Endodermal cell (in vitro differentiated cells): ENCODE measurements at regions not wholly inside any gene's neighbourhood (a gene's known extent, or its start where the extent isn't known, plus 50 kb on each side); places are given as distances from the start of the nearest gene placed in this dataset.

Source experiments
- DNase-seq: peaks from one replicate; pipeline ENCODE4 v3.0.0-alpha.2; 2017
- H3K27ac ChIP-seq: 2 replicates; pipeline ENCODE4 v1.5.1; 2013; ENCODE audit warnings: mild to moderate bottlenecking, low read depth, low read length, moderate library complexity
- H3K27me3 ChIP-seq: 2 replicates; pipeline ENCODE4 v1.6.1; 2013; ENCODE audit warnings: mild to moderate bottlenecking, low read length, moderate library complexity; ENCODE audit not compliant: insufficient read depth, control insufficient read depth, poor library complexity, severe bottlenecking
- H3K36me3 ChIP-seq: 2 replicates; pipeline ENCODE4 v1.7.0; 2013; ENCODE audit warnings: mild to moderate bottlenecking, low read length, moderate library complexity; ENCODE audit not compliant: control insufficient read depth, insufficient read depth
- H3K4me1 ChIP-seq: one replicate; pipeline ENCODE4 v1.7.0; 2013; ENCODE audit warnings: low read length; ENCODE audit not compliant: control insufficient read depth, insufficient read depth
- H3K4me3 ChIP-seq: 2 replicates; pipeline ENCODE4 v1.5.1; 2013; ENCODE audit warnings: mild to moderate bottlenecking, low read length, moderate library complexity
- H3K9ac ChIP-seq: 2 replicates; pipeline ENCODE4 v1.6.1; 2013; ENCODE audit warnings: mild to moderate bottlenecking, low read length, moderate library complexity; ENCODE audit not compliant: poor library complexity, severe bottlenecking; ENCODE audit errors: extremely low read depth
- H3K9me3 ChIP-seq: 2 replicates; pipeline ENCODE4 v1.6.1; 2013; ENCODE audit warnings: mild to moderate bottlenecking, low read length, moderate library complexity; ENCODE audit not compliant: control insufficient read depth
- H3K27ac Mint-ChIP-seq: 2 replicates; pipeline ENCODE4 v1.8.0; 2020; ENCODE audit warnings: mixed read lengths
- H3K27me3 Mint-ChIP-seq: 2 replicates; pipeline ENCODE4 v1.8.0; 2021; ENCODE audit warnings: mild to moderate bottlenecking, mixed read lengths; ENCODE audit not compliant: insufficient read depth
- H3K36me3 Mint-ChIP-seq: 2 replicates; pipeline ENCODE4 v1.8.0; 2020; ENCODE audit warnings: low read depth, mixed read lengths
- H3K4me1 Mint-ChIP-seq: 2 replicates; pipeline ENCODE4 v1.8.0; 2020; ENCODE audit warnings: mixed read lengths
- H3K4me3 Mint-ChIP-seq: 2 replicates; pipeline ENCODE4 v1.8.0; 2020; ENCODE audit warnings: mild to moderate bottlenecking, moderate library complexity, mixed read lengths
- H3K9me3 Mint-ChIP-seq: 2 replicates; pipeline ENCODE4 v1.8.0; 2020; ENCODE audit warnings: mild to moderate bottlenecking, mixed read lengths
- whole genome bisulfite sequencing, 2 experiments: methylation state at CpG; one replicate each; pipeline versions ENCODE4 v1.1.5 to v1.1.7; 2013; ENCODE audit warnings: missing lambda C conversion rate in 2 of 2, mixed read lengths in 1 of 2; ENCODE audit not compliant: insufficient coverage in 1 of 2, insufficient read length in 1 of 2; 5-methylcytosine and 5-hydroxymethylcytosine counted together
- TF ChIP-seq, protein P1 (sequence below): fragments of 200-600 bp; sonication (generic); conservative IDR thresholded peaks from 2 replicates; pipeline ENCODE4 v1.5.0; 2021; ENCODE audit warnings: antibody characterized with exemption, mild to moderate bottlenecking

DNA sequence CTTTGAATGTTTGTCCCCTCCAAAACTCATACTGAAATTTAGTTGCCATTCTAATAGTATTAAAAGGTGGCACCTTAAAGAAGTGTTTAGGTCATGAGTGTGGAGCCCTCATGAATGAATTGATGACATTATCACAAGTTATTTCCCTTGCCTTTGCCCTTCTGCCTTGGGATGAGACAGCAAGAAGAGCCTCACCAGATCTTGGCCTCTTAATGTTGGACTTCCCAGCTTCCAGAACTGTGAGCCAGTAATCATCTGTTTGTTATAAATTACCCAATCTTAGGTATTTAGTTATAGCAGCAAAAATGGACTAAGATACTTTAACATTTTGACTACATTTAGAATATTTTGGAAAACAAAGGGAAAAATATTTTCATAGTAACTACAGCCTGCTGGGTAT, 371.0 kb downstream of the JRKL start:
- no peak overlapping the region for H3K4me3 ChIP-seq
- no peaks in the 10 kb centered on the region for H3K36me3 ChIP-seq
- H3K4me3 Mint-ChIP-seq = no peak overlapping the region
- no peak overlapping the region for H3K27ac Mint-ChIP-seq
- no peak overlapping the region for H3K27ac ChIP-seq
- no peaks in the 10 kb centered on the region for H3K9me3 ChIP-seq
- DNase-seq = no peak
- H3K27me3 Mint-ChIP-seq = no peaks in the 10 kb centered on the region
- peaks cover 4% of the 10 kb centered on the region for H3K4me1 Mint-ChIP-seq
- H3K36me3 Mint-ChIP-seq = no peaks in the 10 kb centered on the region
- H3K9ac ChIP-seq = no peak overlapping the region
- H3K4me1 ChIP-seq = no peaks in the 10 kb centered on the region
- H3K9me3 Mint-ChIP-seq = no peaks in the 10 kb centered on the region
- H3K27me3 ChIP-seq = no peaks in the 10 kb centered on the region
- TF ChIP-seq, protein P1, sequence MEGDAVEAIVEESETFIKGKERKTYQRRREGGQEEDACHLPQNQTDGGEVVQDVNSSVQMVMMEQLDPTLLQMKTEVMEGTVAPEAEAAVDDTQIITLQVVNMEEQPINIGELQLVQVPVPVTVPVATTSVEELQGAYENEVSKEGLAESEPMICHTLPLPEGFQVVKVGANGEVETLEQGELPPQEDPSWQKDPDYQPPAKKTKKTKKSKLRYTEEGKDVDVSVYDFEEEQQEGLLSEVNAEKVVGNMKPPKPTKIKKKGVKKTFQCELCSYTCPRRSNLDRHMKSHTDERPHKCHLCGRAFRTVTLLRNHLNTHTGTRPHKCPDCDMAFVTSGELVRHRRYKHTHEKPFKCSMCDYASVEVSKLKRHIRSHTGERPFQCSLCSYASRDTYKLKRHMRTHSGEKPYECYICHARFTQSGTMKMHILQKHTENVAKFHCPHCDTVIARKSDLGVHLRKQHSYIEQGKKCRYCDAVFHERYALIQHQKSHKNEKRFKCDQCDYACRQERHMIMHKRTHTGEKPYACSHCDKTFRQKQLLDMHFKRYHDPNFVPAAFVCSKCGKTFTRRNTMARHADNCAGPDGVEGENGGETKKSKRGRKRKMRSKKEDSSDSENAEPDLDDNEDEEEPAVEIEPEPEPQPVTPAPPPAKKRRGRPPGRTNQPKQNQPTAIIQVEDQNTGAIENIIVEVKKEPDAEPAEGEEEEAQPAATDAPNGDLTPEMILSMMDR = no peak

DNA sequence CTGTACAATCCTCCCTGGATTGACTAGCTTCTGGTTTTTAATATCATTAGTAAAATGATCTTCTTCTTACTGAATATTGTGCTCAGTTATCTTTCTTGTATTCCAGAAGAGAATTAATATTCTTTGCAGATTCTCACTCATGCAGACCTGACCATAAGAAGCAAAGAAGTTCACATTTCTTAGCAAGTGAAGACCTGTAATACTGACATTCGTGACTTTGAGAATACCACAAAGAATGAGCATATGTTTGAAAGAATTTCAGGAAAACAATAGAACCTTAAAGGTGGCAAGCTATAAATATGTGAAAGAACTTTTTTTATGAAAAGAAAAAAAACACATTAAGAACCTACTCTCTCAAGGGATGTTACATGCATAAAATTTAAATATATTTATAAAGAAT, 371.6 kb downstream of the JRKL start:
- Histone ChIP-seq H3K36me3 (no peaks in the 10 kb centered on the region), H3K27ac (no peak overlapping the region), H3K27me3 (no peaks in the 10 kb centered on the region), H3K9ac (no peak overlapping the region), H3K4me1 (no peaks in the 10 kb centered on the region), H3K9me3 (no peaks in the 10 kb centered on the region), H3K4me3 (no peak overlapping the region)
- Mint-ChIP-seq H3K27ac (no peak overlapping the region), H3K27me3 (no peaks in the 10 kb centered on the region), H3K4me3 (no peak overlapping the region), H3K4me1 (peaks cover 4% of the 10 kb centered on the region), H3K36me3 (peaks cover 2% of the 10 kb centered on the region), H3K9me3 (peaks cover 2% of the 10 kb centered on the region)
- TF ChIP-seq, protein P1 = no peak
- DNase-seq = no peak
- 94% methylated on average over 1 of the region's 1 CpG; no CpG with 5 or more reads in 1 of the 2 experiments for WGBS, 2 experiments

DNA sequence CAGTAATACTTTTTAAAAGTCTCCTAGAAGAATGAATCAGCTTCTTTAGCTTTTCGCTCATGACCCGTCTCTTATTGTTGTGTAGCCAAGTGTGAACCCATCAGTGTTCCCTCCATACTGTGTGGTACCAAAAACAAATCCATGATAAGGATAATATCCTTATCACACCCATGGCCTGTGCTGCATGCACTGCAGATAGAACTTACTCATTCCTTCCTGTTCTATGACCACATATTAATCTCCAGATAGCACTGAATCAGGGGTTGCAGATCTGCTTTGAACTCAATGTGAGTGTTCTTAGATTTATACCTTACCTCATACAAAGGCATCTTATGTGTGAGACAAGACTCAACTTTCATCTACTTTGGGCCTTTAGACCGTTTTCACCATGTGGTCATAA, 373.4 kb downstream of the JRKL start:
- no peak overlapping the region for H3K27ac ChIP-seq
- H3K4me3 ChIP-seq = no peak overlapping the region
- H3K9me3 Mint-ChIP-seq = peaks cover 6% of the 10 kb centered on the region
- H3K36me3 ChIP-seq = no peaks in the 10 kb centered on the region
- H3K36me3 Mint-ChIP-seq = peaks cover 5% of the 10 kb centered on the region
- 96 to 100% methylated on average over 2 to 3 of the region's 3 CpGs for WGBS, 2 experiments
- H3K9ac ChIP-seq = no peak overlapping the region
- H3K27me3 Mint-ChIP-seq = no peaks in the 10 kb centered on the region
- H3K9me3 ChIP-seq = no peaks in the 10 kb centered on the region
- H3K4me3 Mint-ChIP-seq = no peak overlapping the region
- H3K4me1 Mint-ChIP-seq = peaks cover 4% of the 10 kb centered on the region
- H3K4me1 ChIP-seq = no peaks in the 10 kb centered on the region
- H3K27me3 ChIP-seq = no peaks in the 10 kb centered on the region
- TF ChIP-seq, protein P1 = no peak
- H3K27ac Mint-ChIP-seq = no peak overlapping the region
- DNase-seq = no peak
